Hepatocyte (in vitro differentiated cells): ENCODE measurements at regions not wholly inside any gene's neighbourhood (a gene's known extent, or its start where the extent isn't known, plus 50 kb on each side); places are given as distances from the start of the nearest gene placed in this dataset.

Source experiments
- EZH2 ChIP-seq: fragments of 200-600 bp; sonication (generic); IDR thresholded peaks from 2 replicates; pipeline ENCODE4 v1.6.1; 2016; ENCODE audit warnings: antibody characterized with exemption, mild to moderate bottlenecking, borderline replicate concordance
- EZH2phosphoT487 ChIP-seq: fragments of 200-600 bp; sonication (generic); IDR thresholded peaks from one replicate; pipeline ENCODE4 v1.6.1; 2018; ENCODE audit warnings: antibody characterized with exemption, mild to moderate bottlenecking, low read depth, moderate library complexity; ENCODE audit not compliant: unreplicated experiment, severe bottlenecking
- TF ChIP-seq, protein P1 (sequence below): fragments of 200-600 bp; sonication (generic); IDR thresholded peaks from 2 replicates; pipeline ENCODE4 v1.5.1; 2016; ENCODE audit warnings: antibody characterized with exemption, mild to moderate bottlenecking; ENCODE audit not compliant: poor library complexity

GRCh38 chr5:32964261-32964660, 253.1 kb downstream of the NPR3 start:
- TF ChIP-seq, protein P1, sequence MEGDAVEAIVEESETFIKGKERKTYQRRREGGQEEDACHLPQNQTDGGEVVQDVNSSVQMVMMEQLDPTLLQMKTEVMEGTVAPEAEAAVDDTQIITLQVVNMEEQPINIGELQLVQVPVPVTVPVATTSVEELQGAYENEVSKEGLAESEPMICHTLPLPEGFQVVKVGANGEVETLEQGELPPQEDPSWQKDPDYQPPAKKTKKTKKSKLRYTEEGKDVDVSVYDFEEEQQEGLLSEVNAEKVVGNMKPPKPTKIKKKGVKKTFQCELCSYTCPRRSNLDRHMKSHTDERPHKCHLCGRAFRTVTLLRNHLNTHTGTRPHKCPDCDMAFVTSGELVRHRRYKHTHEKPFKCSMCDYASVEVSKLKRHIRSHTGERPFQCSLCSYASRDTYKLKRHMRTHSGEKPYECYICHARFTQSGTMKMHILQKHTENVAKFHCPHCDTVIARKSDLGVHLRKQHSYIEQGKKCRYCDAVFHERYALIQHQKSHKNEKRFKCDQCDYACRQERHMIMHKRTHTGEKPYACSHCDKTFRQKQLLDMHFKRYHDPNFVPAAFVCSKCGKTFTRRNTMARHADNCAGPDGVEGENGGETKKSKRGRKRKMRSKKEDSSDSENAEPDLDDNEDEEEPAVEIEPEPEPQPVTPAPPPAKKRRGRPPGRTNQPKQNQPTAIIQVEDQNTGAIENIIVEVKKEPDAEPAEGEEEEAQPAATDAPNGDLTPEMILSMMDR, result no peak
- no peak for TF ChIP-seq EZH2
- TF ChIP-seq EZH2phosphoT487, result no peak
